Fibroblast of the aortic adventitia (primary cell): ENCODE measurements at regions not wholly inside any gene's neighbourhood (a gene's known extent, or its start where the extent isn't known, plus 50 kb on each side); places are given as distances from the start of the nearest gene placed in this dataset.

Source experiments
- DNase-seq: peaks from one replicate; pipeline ENCODE4 v3.0.0-alpha.2; 2010; ENCODE audit warnings: low read depth
- H3K4me3 ChIP-seq: 2 replicates; pipeline ENCODE4 v1.5.1; 2011; ENCODE audit warnings: low read depth, mild to moderate bottlenecking, control low read depth, low read length, moderate library complexity
- TF ChIP-seq, protein P1 (sequence below): IDR thresholded peaks from 2 replicates; pipeline ENCODE4 v1.5.1; 2011; ENCODE audit warnings: mild to moderate bottlenecking, low read length, control low read depth, inconsistent platforms; ENCODE audit not compliant: insufficient read depth

DNA sequence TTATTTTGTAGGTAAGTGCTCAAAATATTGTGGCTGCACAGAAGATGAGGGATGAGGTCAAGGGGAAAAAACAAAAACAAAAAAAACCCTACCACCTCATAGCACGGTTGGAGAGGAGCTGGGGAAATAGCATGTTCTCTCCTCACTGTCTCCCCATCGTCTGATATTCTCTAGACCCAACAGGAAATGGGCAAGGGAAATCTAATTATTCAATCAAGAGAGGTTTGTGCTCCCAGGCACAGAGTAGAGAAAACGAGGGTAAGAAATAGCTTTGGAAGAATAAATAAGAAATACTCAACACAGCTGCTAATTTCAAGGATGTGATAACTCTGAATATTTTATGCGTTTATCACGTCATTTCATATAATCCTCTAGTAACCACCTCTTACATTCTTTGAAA is 619.2 kb upstream of the GNPDA2 start:
- H3K4me3 ChIP-seq = no peak overlapping the region
- TF ChIP-seq, protein P1, sequence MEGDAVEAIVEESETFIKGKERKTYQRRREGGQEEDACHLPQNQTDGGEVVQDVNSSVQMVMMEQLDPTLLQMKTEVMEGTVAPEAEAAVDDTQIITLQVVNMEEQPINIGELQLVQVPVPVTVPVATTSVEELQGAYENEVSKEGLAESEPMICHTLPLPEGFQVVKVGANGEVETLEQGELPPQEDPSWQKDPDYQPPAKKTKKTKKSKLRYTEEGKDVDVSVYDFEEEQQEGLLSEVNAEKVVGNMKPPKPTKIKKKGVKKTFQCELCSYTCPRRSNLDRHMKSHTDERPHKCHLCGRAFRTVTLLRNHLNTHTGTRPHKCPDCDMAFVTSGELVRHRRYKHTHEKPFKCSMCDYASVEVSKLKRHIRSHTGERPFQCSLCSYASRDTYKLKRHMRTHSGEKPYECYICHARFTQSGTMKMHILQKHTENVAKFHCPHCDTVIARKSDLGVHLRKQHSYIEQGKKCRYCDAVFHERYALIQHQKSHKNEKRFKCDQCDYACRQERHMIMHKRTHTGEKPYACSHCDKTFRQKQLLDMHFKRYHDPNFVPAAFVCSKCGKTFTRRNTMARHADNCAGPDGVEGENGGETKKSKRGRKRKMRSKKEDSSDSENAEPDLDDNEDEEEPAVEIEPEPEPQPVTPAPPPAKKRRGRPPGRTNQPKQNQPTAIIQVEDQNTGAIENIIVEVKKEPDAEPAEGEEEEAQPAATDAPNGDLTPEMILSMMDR = no peak
- DNase-seq = no peak

DNA sequence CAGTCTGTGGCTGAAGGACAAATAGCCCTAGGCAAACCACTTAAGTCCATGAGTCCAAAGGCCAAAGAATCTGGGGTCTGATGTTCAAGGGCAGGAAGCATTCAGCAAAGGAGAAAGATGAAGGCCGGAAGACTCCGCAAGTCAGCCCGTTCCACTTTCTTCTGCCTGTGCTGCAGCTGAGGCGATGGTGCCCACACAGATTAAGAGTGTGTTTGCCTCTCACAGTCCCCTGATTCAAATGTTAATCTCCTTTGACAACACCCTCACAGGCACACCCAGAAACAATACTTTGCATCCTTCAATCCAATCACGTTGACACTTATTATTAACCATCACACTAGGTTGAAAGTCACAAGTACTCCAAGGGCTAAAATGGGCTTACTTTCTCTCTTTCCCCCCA is 605.4 kb upstream of the GNPDA2 start:
- no peak overlapping the region for H3K4me3 ChIP-seq
- TF ChIP-seq, protein P1 = no peak
- no peak for DNase-seq

DNA sequence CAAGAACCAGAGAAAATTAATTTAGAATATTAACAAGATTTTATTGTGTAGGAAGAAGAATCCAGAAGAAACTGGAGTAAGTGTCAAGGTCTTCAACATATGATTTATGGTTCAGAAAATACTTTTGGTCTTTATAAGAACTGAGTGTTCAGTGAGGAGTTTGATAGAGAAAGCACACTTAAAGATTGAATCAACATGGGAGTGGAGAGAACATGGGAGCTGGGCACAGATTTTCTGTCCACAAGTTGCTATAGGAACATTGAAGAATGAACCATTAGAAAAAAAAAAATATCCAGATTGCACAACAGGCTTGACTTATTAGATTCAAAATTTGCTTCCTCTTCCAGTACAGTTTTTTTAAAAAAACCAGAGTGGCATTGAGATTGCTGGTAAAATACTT is 601.2 kb upstream of the GNPDA2 start:
- TF ChIP-seq, protein P1 = no peak
- no peak overlapping the region for H3K4me3 ChIP-seq
- no peak for DNase-seq

DNA sequence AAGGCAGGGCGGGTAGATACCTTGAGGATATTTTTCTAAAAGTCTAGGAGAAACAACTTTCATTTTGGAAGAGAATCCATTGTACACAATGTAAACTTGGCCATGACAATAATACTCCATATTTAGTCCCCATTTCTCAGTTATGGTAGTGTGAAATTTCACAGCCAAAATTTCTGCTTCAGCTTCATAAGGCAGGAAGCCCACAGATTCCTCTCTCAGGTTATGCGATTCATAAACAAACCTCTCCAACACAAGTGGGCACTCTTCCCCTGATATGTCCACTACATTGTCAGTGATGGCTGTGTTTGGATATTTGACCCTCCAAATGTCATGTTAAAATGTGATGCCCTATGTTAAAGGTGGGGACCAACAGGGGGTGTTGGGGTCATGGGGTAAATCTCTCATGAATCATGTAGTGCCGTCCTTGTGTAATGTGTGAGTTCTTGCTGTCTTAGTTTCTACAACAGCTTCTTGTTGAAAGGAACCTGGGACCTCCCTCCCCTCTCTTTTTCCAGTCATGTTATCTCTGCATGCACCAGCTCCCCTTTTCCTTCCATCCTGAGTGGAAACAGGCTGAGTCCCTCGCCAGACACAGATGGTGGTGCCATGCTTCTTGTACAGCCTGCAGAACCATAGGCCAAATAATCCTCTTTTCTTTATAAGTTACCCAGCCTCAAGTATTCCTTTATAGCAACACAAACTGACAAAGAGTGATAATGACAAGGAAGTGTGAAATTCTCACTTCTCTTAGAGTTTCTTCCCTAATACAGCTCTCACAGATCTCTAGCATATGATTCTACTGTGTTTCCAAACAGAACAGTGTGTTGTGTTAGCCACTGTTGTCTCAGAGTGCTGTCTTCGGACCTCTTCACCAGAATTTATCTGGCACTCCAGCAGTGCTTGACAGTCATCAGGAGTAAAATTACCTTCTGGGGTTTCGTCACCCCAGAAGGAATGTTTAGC is 598.4 kb upstream of the GNPDA2 start:
- TF ChIP-seq, protein P1 = no peak
- H3K4me3 ChIP-seq = no peak overlapping the region
- DNase-seq = no peak

DNA sequence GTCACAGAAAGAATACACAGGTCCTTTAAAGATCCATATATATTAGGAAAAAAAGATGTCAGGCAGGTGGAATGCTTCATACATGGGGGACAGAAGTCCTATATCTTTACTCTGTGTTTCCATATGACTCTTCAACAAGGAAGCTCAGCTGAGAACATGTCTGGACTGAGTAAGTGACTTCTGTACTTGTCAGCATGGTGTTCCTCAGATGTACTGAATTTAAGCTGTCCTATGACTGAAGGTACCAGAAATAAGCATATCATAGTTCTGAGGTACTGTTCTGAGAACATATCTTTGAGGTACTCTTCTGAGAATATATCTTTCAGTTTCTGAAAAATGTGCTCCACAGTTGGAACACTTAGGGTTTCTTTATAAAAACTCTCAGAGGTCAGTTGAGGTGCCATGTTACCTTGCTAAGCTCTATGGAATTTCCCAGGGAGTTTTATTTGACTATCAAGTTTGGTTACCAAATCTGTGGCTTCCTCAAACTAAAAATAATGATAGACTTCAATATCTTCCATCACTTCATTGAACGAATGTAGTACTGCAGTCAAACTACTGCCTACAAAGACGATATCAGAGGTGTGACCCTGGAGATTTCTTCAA is 597.2 kb upstream of the GNPDA2 start:
- TF ChIP-seq, protein P1 = no peak
- DNase-seq = no peak
- no peak overlapping the region for H3K4me3 ChIP-seq

DNA sequence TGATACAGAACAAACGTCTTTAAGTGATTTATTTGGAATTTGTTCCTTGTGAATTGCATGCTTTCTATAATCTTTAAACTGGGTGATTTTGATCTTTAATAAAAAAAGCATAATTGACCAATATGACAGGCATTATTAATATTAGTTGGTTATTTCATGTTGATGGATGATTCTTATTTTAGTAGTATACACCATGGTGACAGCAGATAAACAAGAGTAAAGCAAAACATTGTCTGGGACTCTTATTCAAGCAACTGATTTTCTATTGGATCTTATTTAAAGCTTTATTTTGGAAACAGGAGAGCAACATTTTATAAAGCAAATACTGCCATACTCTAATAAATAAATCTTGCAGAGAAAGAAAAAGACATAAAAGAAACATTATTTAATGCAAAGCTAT is 591.4 kb upstream of the GNPDA2 start:
- no peak for DNase-seq
- TF ChIP-seq, protein P1 = no peak
- no peak overlapping the region for H3K4me3 ChIP-seq
